Activated T-cell treated with anti-CD3 and anti-CD28 coated beads, Interleukin-2, amount 50 U/mL, for 72 hours (primary cell): ENCODE measurements at regions not wholly inside any gene's neighbourhood (a gene's known extent, or its start where the extent isn't known, plus 50 kb on each side); places are given as distances from the start of the nearest gene placed in this dataset.
"Not testable (repeated sequence)": the region's sequence is repeated elsewhere in the genome, so short reads cannot be mapped to it uniquely, and the experiment has no call there.

ENCODE experiments used
- ATAC-seq, 2 donors: fragments of 150-1000 bp; cut with Tn5 transposase; replicated peaks in 1 of 2; 2 replicates each; pipeline ENCODE4 v1.10.0; 2021; ENCODE audit warnings: moderate library complexity in 2 of 2, mild to moderate bottlenecking in 1 of 2
- DNase-seq, 2 donors: peaks; one replicate each; pipeline ENCODE4 v3.0.0; 2021 to 2022; ENCODE audit warnings: mixed read lengths in 1 of 2
- H3K27ac Mint-ChIP-seq: one replicate; pipeline ENCODE4 v1.8.0; 2022; ENCODE audit warnings: mild to moderate bottlenecking, moderate library complexity, mixed read lengths
- H3K27me3 Mint-ChIP-seq: one replicate; pipeline ENCODE4 v1.8.0; 2022; ENCODE audit warnings: low read depth, mixed read lengths
- H3K36me3 Mint-ChIP-seq, 2 donors: one replicate each; pipeline ENCODE4 v1.8.0; 2022; ENCODE audit warnings: mixed read lengths in 2 of 2, mild to moderate bottlenecking in 1 of 2; ENCODE audit not compliant: insufficient read depth in 2 of 2
- H3K4me1 Mint-ChIP-seq: one replicate; pipeline ENCODE4 v1.8.0; 2022; ENCODE audit warnings: low read depth, mixed read lengths
- H3K4me3 Mint-ChIP-seq, 2 donors: one replicate each; pipeline ENCODE4 v1.8.0; 2022; ENCODE audit warnings: mild to moderate bottlenecking in 2 of 2, mixed read lengths in 2 of 2, moderate library complexity in 2 of 2
- H3K9me3 Mint-ChIP-seq, 2 donors: one replicate each; pipeline ENCODE4 v1.8.0; 2022; ENCODE audit warnings: mixed read lengths in 2 of 2

- ATAC-seq, DNase-seq, H3K4me1 Mint-ChIP-seq, H3K4me3 Mint-ChIP-seq, H3K36me3 Mint-ChIP-seq, H3K9me3 Mint-ChIP-seq, H3K27ac Mint-ChIP-seq: not testable (repeated sequence)
- H3K27me3 Mint-ChIP-seq: peaks cover 25% of the 10 kb centered on the region
These were observed 104.3 kb upstream of the UNC5B start for GRCh38 chr10:71108042-71108441.

- Mint-ChIP-seq H3K27ac (no peak overlapping the region), H3K27me3 (peaks cover 29% of the 10 kb centered on the region), H3K36me3 (peaks cover 10 to 14% of the 10 kb centered on the region in 2 donors), H3K4me3 (no peak overlapping the region), H3K4me1 (no peaks in the 10 kb centered on the region), H3K9me3 (peaks cover 17 to 21% of the 10 kb centered on the region in 2 donors)
- no peak for DNase-seq
- no peak for ATAC-seq
These were observed 100.1 kb upstream of the UNC5B start for GRCh38 chr10:71112138-71112785.

- Mint-ChIP-seq H3K4me3 (no peak overlapping the region), H3K4me1 (no peaks in the 10 kb centered on the region), H3K9me3 (peaks cover 24 to 36% of the 10 kb centered on the region in 2 donors), H3K36me3 (peaks cover 14 to 15% of the 10 kb centered on the region in 2 donors), H3K27ac (no peak overlapping the region), H3K27me3 (peaks cover 22% of the 10 kb centered on the region)
- DNase-seq (no peak), ATAC-seq (no peak)
These were observed 95.9 kb upstream of the UNC5B start for GRCh38 chr10:71116426-71116825.

GRCh38 chr10:71117589-71117988 is 94.8 kb upstream of the UNC5B start:
- H3K27ac Mint-ChIP-seq, ATAC-seq, DNase-seq, H3K4me1 Mint-ChIP-seq, H3K4me3 Mint-ChIP-seq: not testable (repeated sequence)
- H3K9me3 Mint-ChIP-seq: peaks cover 22 to 34% of the 10 kb centered on the region in 2 donors
- H3K27me3 Mint-ChIP-seq: peaks cover 20% of the 10 kb centered on the region
- H3K36me3 Mint-ChIP-seq: peaks cover 12 to 13% of the 10 kb centered on the region in 2 donors

GRCh38 chr10:71123023-71123422 is 89.3 kb upstream of the UNC5B start:
- DNase-seq (no peak), ATAC-seq (no peak)
- Mint-ChIP-seq H3K9me3 (peaks cover 6 to 18% of the 10 kb centered on the region in 2 donors), H3K27ac (no peak overlapping the region), H3K36me3 (peaks cover 0 to 3% of the 10 kb centered on the region in 2 donors), H3K4me3 (no peak overlapping the region), H3K27me3 (peaks cover 36% of the 10 kb centered on the region), H3K4me1 (no peaks in the 10 kb centered on the region)

- Mint-ChIP-seq H3K36me3 (peaks cover 0 to 3% of the 10 kb centered on the region in 2 donors), H3K4me1 (peaks cover 7% of the 10 kb centered on the region), H3K9me3 (peaks cover 5 to 11% of the 10 kb centered on the region in 2 donors), H3K27ac (no peak overlapping the region), H3K27me3 (peaks cover 36% of the 10 kb centered on the region), H3K4me3 (no peak overlapping the region)
- no peak for DNase-seq
- no peak for ATAC-seq
These were observed 87.2 kb upstream of the UNC5B start for GRCh38 chr10:71124921-71125748.

- no peak for DNase-seq
- H3K4me3 Mint-ChIP-seq: no peak overlapping the region
- H3K9me3 Mint-ChIP-seq: peaks cover 0 to 6% of the 10 kb centered on the region in 2 donors
- peaks cover 7% of the 10 kb centered on the region for H3K4me1 Mint-ChIP-seq
- H3K27me3 Mint-ChIP-seq: peaks cover 38% of the 10 kb centered on the region
- no peak for ATAC-seq
- peaks cover 0 to 3% of the 10 kb centered on the region in 2 donors for H3K36me3 Mint-ChIP-seq
- no peak overlapping the region for H3K27ac Mint-ChIP-seq
These were observed 86.6 kb upstream of the UNC5B start for GRCh38 chr10:71125749-71126107.

GRCh38 chr10:71126432-71126831 is 85.9 kb upstream of the UNC5B start:
- Mint-ChIP-seq H3K4me3 (no peak overlapping the region), H3K27me3 (peaks cover 46% of the 10 kb centered on the region), H3K27ac (no peak overlapping the region), H3K9me3 (peaks cover 0 to 2% of the 10 kb centered on the region in 2 donors), H3K36me3 (no peaks in the 10 kb centered on the region), H3K4me1 (peaks cover 7% of the 10 kb centered on the region)
- DNase-seq (no peak), ATAC-seq (no peak)

- peaks cover 0 to 1% of the 10 kb centered on the region in 2 donors for H3K9me3 Mint-ChIP-seq
These were observed 85.3 kb upstream of the UNC5B start for GRCh38 chr10:71127104-71127503.

GRCh38 chr10:71127773-71128172 is 84.6 kb upstream of the UNC5B start:
- H3K4me1 Mint-ChIP-seq: peaks cover 7% of the 10 kb centered on the region
- peaks cover 43% of the 10 kb centered on the region for H3K27me3 Mint-ChIP-seq
- H3K4me3 Mint-ChIP-seq: no peak overlapping the region
- H3K36me3 Mint-ChIP-seq: no peaks in the 10 kb centered on the region
- no peaks in the 10 kb centered on the region for H3K9me3 Mint-ChIP-seq
- no peak for ATAC-seq
- DNase-seq: no peak
- H3K27ac Mint-ChIP-seq: no peak overlapping the region

More at GRCh38 chr10:71127104-71127503, 85.3 kb upstream of the UNC5B start:
- DNase-seq (no peak), ATAC-seq (no peak)
- peaks cover 7% of the 10 kb centered on the region for H3K4me1 Mint-ChIP-seq
- no peaks in the 10 kb centered on the region for H3K36me3 Mint-ChIP-seq
- H3K27ac Mint-ChIP-seq: no peak overlapping the region
- peaks cover 43% of the 10 kb centered on the region for H3K27me3 Mint-ChIP-seq
- no peak overlapping the region for H3K4me3 Mint-ChIP-seq

- H3K9me3 Mint-ChIP-seq: no peaks in the 10 kb centered on the region
- H3K4me1 Mint-ChIP-seq: peaks cover 7% of the 10 kb centered on the region
- no peak overlapping the region for H3K4me3 Mint-ChIP-seq
- no peaks in the 10 kb centered on the region for H3K36me3 Mint-ChIP-seq
- ATAC-seq: no peak
- no peak for DNase-seq
- H3K27ac Mint-ChIP-seq: no peak overlapping the region
- H3K27me3 Mint-ChIP-seq: peaks cover 40% of the 10 kb centered on the region
These were observed 83.9 kb upstream of the UNC5B start for GRCh38 chr10:71128311-71128980.

GRCh38 chr10:71131096-71131495 is 81.3 kb upstream of the UNC5B start:
- Mint-ChIP-seq H3K4me1 (peaks cover 7% of the 10 kb centered on the region), H3K27me3 (peaks cover 28% of the 10 kb centered on the region), H3K9me3 (no peaks in the 10 kb centered on the region), H3K36me3 (no peaks in the 10 kb centered on the region), H3K4me3 (no peak overlapping the region), H3K27ac (no peak overlapping the region)
- no peak for ATAC-seq
- DNase-seq: no peak

GRCh38 chr10:71131508-71132088 is 80.8 kb upstream of the UNC5B start:
- ATAC-seq: no peak
- peaks cover 7% of the 10 kb centered on the region for H3K4me1 Mint-ChIP-seq
- no peak overlapping the region for H3K4me3 Mint-ChIP-seq
- peaks cover 26% of the 10 kb centered on the region for H3K27me3 Mint-ChIP-seq
- H3K27ac Mint-ChIP-seq: no peak overlapping the region
- DNase-seq: no peak
- no peaks in the 10 kb centered on the region for H3K36me3 Mint-ChIP-seq
- H3K9me3 Mint-ChIP-seq: no peaks in the 10 kb centered on the region
